Psoas muscle (tissue), 7 donors: ENCODE measurements at regions not wholly inside any gene's neighbourhood (a gene's known extent, or its start where the extent isn't known, plus 50 kb on each side); places are given as distances from the start of the nearest gene placed in this dataset.

ENCODE experiments used
- ATAC-seq, 4 donors: fragments of 200-7000 bp; cut with Tn5 transposase; one replicate each; pipeline ENCODE4 v1.9.1; 2020; ENCODE audit warnings: moderate library complexity in 3 of 4, mild to moderate bottlenecking in 2 of 4
- DNase-seq, 2 donors: peaks; one replicate each; pipeline ENCODE4 v3.0.0-alpha.2; 2020
- H3K27ac ChIP-seq: fragments of 200-600 bp; one replicate; pipeline ENCODE4 v1.8.0; 2022
- H3K27me3 ChIP-seq, 3 donors: fragments of 200-600 bp in 1 of 3; one replicate each; pipeline versions ENCODE4 v1.6.1 to v1.8.0; 2013 to 2022; ENCODE audit warnings: low read length in 2 of 3, mild to moderate bottlenecking in 2 of 3, moderate library complexity in 1 of 3; ENCODE audit not compliant: insufficient read depth in 3 of 3
- H3K36me3 ChIP-seq, 2 donors: fragments of 200-600 bp in 1 of 2; one replicate each; pipeline versions ENCODE4 v1.6.1 to v1.8.0; 2013 to 2022; ENCODE audit warnings: low read depth in 1 of 2, mild to moderate bottlenecking in 1 of 2, moderate library complexity in 1 of 2; ENCODE audit not compliant: insufficient read depth in 1 of 2
- H3K4me1 ChIP-seq: fragments of 200-600 bp; one replicate; pipeline ENCODE4 v1.8.0; 2022
- H3K4me3 ChIP-seq: fragments of 200-600 bp; one replicate; pipeline ENCODE4 v1.8.0; 2022; ENCODE audit warnings: mild to moderate bottlenecking
- H3K9me3 ChIP-seq: fragments of 200-600 bp; one replicate; pipeline ENCODE4 v1.8.0; 2022
- WGBS, 3 donors: extraction: QIAGEN DNeasy Blood & Tissue Kit; methylation state at CpG; one replicate each; pipeline versions ENCODE4 v1.1.6 to v1.1.7; 2013; 5-methylcytosine and 5-hydroxymethylcytosine counted together
- intact Hi-C, 2 donors: fragments of 100-400 bp; cut with DNase I; formaldehyde crosslinking; loops; one replicate each; pipeline versions ENCODE4 v1.11.0 to v1.14.2; 2022
- TF ChIP-seq, protein P1 (sequence below): fragments of 200-600 bp; IDR thresholded peaks from one replicate; pipeline ENCODE4 v1.8.0; 2022; ENCODE audit warnings: antibody characterized with exemption
- donor health status: healthy with polysubstance abuse.
- donor health status: DM: no; HTN: no; CAD: no; lungs with moderate emphysema.
- donor health status: Bipolar disorder and iron deficiency.
- donor health status: healthy.
- donor health status: DM: yes; HTN: yes; CAD: no.
- donor health status: DM: no; HTN: no; CAD: no.
- donor health status: DM: yes; HTN: yes; CAD: no.

DNA sequence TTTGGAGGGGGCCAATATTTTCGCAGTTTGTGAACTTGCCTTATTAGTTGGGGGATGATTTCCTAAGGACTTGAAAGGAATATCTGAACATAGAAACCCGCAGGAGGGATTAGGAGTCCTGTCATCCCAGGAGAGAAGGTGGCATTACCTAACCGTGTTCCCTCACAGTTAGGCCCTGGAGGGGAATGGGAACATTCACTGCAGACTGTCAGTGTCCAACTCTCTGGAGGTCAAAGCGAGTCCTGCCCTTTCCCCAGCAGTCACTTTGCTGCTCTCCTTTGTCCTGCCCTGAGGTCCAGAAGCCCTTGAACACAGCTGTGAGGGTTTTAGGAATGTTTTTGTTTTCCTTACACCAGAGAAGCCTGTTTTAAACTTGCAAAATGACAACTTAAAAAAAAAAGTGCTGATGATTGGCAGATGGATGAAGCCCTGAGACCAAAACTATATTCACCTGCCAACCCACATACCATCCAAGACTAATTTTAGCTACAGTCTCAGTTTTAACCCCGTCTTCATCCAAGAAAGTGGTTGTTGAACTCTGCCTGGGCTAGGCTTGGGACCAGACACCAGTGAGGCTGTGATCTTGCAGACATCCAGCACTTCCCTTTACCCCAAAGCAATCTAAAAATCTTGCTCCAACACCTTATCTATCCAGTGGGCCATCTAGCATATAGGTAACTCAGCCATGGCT, 90.5 kb upstream of the MEX3C start:
- TF ChIP-seq, protein P1, sequence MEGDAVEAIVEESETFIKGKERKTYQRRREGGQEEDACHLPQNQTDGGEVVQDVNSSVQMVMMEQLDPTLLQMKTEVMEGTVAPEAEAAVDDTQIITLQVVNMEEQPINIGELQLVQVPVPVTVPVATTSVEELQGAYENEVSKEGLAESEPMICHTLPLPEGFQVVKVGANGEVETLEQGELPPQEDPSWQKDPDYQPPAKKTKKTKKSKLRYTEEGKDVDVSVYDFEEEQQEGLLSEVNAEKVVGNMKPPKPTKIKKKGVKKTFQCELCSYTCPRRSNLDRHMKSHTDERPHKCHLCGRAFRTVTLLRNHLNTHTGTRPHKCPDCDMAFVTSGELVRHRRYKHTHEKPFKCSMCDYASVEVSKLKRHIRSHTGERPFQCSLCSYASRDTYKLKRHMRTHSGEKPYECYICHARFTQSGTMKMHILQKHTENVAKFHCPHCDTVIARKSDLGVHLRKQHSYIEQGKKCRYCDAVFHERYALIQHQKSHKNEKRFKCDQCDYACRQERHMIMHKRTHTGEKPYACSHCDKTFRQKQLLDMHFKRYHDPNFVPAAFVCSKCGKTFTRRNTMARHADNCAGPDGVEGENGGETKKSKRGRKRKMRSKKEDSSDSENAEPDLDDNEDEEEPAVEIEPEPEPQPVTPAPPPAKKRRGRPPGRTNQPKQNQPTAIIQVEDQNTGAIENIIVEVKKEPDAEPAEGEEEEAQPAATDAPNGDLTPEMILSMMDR = no peak
- intact Hi-C loops = no loop called here
- DNase-seq (no peak), ATAC-seq (peak; percentile 76 to 92 (median 84))
- Histone ChIP-seq H3K4me3 (no peak overlapping the region), H3K36me3 (no peaks in the 10 kb centered on the region), H3K9me3 (no peaks in the 10 kb centered on the region), H3K27ac (peak overlapping the region; percentile 50), H3K27me3 (no peaks in the 10 kb centered on the region), H3K4me1 (peaks cover 11% of the 10 kb centered on the region)
- 25 to 47% (median 26%) methylated on average over 5 of the region's 5 CpGs for WGBS, 3 donors

DNA sequence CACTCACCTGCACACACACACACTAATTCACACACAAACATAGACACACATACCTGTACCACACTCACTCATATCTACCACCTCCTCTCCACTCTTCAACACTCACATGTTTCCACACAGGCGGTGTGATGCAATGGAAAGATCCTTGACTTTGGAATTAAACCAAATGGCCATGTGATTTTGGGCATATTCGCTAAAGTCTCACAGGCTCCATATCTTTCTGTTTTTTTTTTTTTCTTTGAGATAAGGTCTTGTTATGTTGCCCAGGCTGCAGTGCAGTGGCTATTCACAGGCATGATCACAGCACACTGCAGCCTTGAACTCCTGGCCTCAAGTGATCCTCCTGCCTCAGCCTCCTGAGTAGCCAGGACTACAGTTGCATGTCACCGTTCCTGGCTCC, 91.1 kb upstream of the MEX3C start:
- ATAC-seq = no peak
- H3K9me3 ChIP-seq = no peaks in the 10 kb centered on the region
- H3K36me3 ChIP-seq = no peaks in the 10 kb centered on the region
- H3K27ac ChIP-seq = no peak overlapping the region
- TF ChIP-seq, protein P1 = no peak
- no peaks in the 10 kb centered on the region for H3K27me3 ChIP-seq
- intact Hi-C loops = no loop called here
- peaks cover 11% of the 10 kb centered on the region for H3K4me1 ChIP-seq
- no peak for DNase-seq
- no peak overlapping the region for H3K4me3 ChIP-seq
- WGBS, 3 donors = 74 to 80% (median 78%) methylated on average over 3 of the region's 3 CpGs

DNA sequence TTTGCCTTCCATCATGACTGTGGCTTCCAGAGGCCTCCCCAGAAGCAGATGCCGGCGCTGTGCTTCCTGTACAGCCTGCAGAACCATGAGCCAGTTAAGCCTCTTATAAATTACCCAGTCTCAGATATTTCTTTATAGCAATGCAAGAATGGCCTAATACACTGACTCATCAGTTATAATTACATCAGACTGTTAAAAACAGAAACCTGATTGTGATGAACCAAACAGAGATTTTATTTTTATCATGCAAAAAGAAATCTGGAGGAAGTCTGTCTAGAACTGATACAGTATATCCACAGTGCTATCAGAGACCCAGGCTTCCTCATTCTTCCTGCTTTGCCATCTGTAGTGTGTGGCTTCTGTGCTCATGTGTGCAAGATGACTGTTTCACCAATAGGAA, 93.4 kb upstream of the MEX3C start:
- no peaks in the 10 kb centered on the region for H3K9me3 ChIP-seq
- H3K36me3 ChIP-seq = no peaks in the 10 kb centered on the region
- WGBS, 3 donors = 79 to 84% (median 83%) methylated on average over 2 of the region's 2 CpGs
- TF ChIP-seq, protein P1 = no peak
- DNase-seq = no peak
- intact Hi-C loops = no loop called here
- H3K4me3 ChIP-seq = no peak overlapping the region
- no peak for ATAC-seq
- no peak overlapping the region for H3K27ac ChIP-seq
- peaks cover 11% of the 10 kb centered on the region for H3K4me1 ChIP-seq
- no peaks in the 10 kb centered on the region for H3K27me3 ChIP-seq

DNA sequence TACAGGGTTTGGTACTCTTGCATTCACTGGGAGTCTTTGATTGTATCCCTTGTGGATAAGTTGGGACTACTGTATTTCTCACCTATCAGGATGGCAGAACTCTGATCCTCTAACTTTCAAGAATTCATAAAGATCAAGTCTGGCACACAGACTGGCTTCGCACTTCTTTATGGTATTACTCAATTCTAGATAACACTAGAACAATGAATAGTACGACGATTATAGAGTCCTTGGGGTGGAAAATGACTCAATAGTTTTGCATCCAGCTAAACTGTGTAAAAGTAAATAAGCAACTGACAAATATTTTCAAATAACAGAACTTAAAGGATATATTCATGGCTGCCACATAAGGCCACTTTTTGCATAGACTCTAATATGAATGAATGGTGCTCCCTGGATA, 103.4 kb upstream of the MEX3C start:
- H3K36me3 ChIP-seq = no peaks in the 10 kb centered on the region
- no peaks in the 10 kb centered on the region for H3K27me3 ChIP-seq
- H3K4me3 ChIP-seq = no peak overlapping the region
- ATAC-seq (no peak), DNase-seq (no peak)
- intact Hi-C loops = no loop called here
- H3K4me1 ChIP-seq = no peaks in the 10 kb centered on the region
- H3K9me3 ChIP-seq = no peaks in the 10 kb centered on the region
- H3K27ac ChIP-seq = no peak overlapping the region
- TF ChIP-seq, protein P1 = no peak
- WGBS, 3 donors = 80 to 94% (median 92%) methylated on average over 3 of the region's 3 CpGs

DNA sequence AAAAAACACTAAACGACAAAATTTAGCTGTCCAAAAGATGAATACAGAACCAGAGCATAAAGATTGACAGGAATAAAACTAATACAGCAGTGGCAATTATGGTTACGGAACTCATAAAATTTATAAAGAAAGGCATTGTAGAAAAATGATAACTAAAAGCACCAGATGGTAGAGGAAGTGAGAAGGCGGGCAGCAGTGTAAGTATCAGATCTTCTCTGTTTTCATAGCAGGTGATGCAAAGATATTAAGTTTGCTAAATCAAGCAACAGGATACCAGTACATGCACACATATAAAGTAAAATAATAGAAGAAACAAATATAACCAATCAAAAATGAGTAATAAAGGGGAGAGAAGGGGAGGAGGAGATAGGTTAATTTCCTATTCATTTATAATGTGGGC, 103.9 kb upstream of the MEX3C start:
- no peak for ATAC-seq
- TF ChIP-seq, protein P1 = no peak

More for the DNA sequence above, 103.9 kb upstream of the MEX3C start:
- WGBS, 3 donors = 83 to 96% (median 94%) methylated on average over 3 of the region's 3 CpGs
- no peaks in the 10 kb centered on the region for H3K27me3 ChIP-seq
- no peaks in the 10 kb centered on the region for H3K36me3 ChIP-seq
- no peaks in the 10 kb centered on the region for H3K4me1 ChIP-seq
- H3K4me3 ChIP-seq = no peak overlapping the region
- intact Hi-C loops = no loop called here
- no peaks in the 10 kb centered on the region for H3K9me3 ChIP-seq
- no peak overlapping the region for H3K27ac ChIP-seq
- DNase-seq = no peak
